ENCODE measurements at regions not wholly inside any gene's neighbourhood (a gene's known extent, or its start where the extent isn't known, plus 50 kb on each side); places are given as distances from the start of the nearest gene placed in this dataset.

- no peaks in the 10 kb centered on the region for H3K27me3 ChIP-seq (replicated peaks; ENCODE audit: control insufficient read depth, insufficient read depth, low read length, poor library complexity, severe bottlenecking)
- no peaks in the 10 kb centered on the region for H3K9me3 ChIP-seq (ENCODE audit: control insufficient read depth, low read length)
- no peak for DNase-seq
- no peaks in the 10 kb centered on the region for H3K36me3 ChIP-seq (ENCODE audit: control insufficient read depth, insufficient read depth, low read length)
- H3K4me3 ChIP-seq (ENCODE audit: insufficient read depth, low read depth, low read length, poor library complexity, severe bottlenecking) = no peak overlapping the region
- no peak overlapping the region for H3K27ac ChIP-seq (ENCODE audit: insufficient read depth, low read length, poor library complexity, severe bottlenecking)
- no peaks in the 10 kb centered on the region for H3K4me1 ChIP-seq (ENCODE audit: control insufficient read depth, insufficient read depth, low read length, poor library complexity, severe bottlenecking)
These were observed 899.2 kb upstream of the WWC1 start for GRCh38 chr5:167392240-167392639.

- H3K27ac ChIP-seq (ENCODE audit: insufficient read depth, low read length, poor library complexity, severe bottlenecking) = no peak overlapping the region
- H3K4me1 ChIP-seq (ENCODE audit: control insufficient read depth, insufficient read depth, low read length, poor library complexity, severe bottlenecking) = no peaks in the 10 kb centered on the region
- no peak overlapping the region for H3K4me3 ChIP-seq (ENCODE audit: insufficient read depth, low read depth, low read length, poor library complexity, severe bottlenecking)
- H3K9me3 ChIP-seq (ENCODE audit: control insufficient read depth, low read length) = no peaks in the 10 kb centered on the region
- DNase-seq = no peak
- no peaks in the 10 kb centered on the region for H3K36me3 ChIP-seq (ENCODE audit: control insufficient read depth, insufficient read depth, low read length)
- H3K27me3 ChIP-seq (replicated peaks; ENCODE audit: control insufficient read depth, insufficient read depth, low read length, poor library complexity, severe bottlenecking) = no peaks in the 10 kb centered on the region
These were observed 898.1 kb upstream of the WWC1 start for GRCh38 chr5:167393358-167393757.

DNA sequence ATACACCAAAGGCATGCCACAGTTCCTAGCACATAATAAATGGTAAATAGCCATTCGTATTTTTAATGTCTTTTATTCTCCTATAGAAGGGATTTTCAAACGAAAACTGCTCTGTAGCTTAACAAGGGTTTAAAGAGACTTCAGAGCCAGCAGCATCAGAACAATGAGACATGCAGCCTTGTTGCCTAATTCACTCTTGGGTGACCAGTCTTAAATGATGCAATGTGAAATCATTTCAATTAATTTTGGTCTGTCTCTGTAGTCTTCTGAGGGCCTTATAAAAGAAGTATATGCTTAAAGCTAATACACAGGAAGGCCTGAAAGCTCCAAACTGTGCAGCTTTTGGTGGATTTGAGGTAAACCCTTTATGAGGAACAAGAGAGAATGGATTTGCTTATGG lies 888.8 kb upstream of the WWC1 start:
- Histone ChIP-seq H3K27ac (ENCODE audit: insufficient read depth, low read length, poor library complexity, severe bottlenecking) (no peak overlapping the region), H3K27me3 (replicated peaks; ENCODE audit: control insufficient read depth, insufficient read depth, low read length, poor library complexity, severe bottlenecking) (no peaks in the 10 kb centered on the region), H3K4me3 (ENCODE audit: insufficient read depth, low read depth, low read length, poor library complexity, severe bottlenecking) (no peak overlapping the region), H3K36me3 (ENCODE audit: control insufficient read depth, insufficient read depth, low read length) (no peaks in the 10 kb centered on the region), H3K4me1 (ENCODE audit: control insufficient read depth, insufficient read depth, low read length, poor library complexity, severe bottlenecking) (no peaks in the 10 kb centered on the region), H3K9me3 (ENCODE audit: control insufficient read depth, low read length) (no peaks in the 10 kb centered on the region)
- DNase-seq = no peak

DNA sequence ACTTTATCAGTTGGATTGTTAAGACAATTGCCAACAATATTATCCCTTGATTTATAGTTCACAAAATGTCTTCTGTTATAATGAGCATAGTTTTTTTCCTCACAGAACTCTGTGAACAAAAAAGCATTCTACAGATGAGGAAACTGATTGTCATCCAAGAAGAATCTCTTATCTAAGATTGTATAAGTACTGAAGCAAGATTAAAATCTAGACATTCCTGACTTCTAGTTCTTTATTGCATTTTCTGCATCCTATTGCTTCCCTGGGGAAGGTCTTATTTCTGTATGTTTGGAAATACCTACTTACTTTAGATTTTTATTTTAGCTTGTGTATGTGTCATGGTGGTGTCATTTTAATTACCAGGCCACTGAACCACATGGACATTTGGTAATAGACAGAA lies 884.9 kb upstream of the WWC1 start:
- Histone ChIP-seq H3K9me3 (ENCODE audit: control insufficient read depth, low read length) (no peaks in the 10 kb centered on the region), H3K27me3 (replicated peaks; ENCODE audit: control insufficient read depth, insufficient read depth, low read length, poor library complexity, severe bottlenecking) (no peaks in the 10 kb centered on the region), H3K36me3 (ENCODE audit: control insufficient read depth, insufficient read depth, low read length) (no peaks in the 10 kb centered on the region), H3K4me1 (ENCODE audit: control insufficient read depth, insufficient read depth, low read length, poor library complexity, severe bottlenecking) (no peaks in the 10 kb centered on the region), H3K4me3 (ENCODE audit: insufficient read depth, low read depth, low read length, poor library complexity, severe bottlenecking) (no peak overlapping the region), H3K27ac (ENCODE audit: insufficient read depth, low read length, poor library complexity, severe bottlenecking) (no peak overlapping the region)
- no peak for DNase-seq

DNA sequence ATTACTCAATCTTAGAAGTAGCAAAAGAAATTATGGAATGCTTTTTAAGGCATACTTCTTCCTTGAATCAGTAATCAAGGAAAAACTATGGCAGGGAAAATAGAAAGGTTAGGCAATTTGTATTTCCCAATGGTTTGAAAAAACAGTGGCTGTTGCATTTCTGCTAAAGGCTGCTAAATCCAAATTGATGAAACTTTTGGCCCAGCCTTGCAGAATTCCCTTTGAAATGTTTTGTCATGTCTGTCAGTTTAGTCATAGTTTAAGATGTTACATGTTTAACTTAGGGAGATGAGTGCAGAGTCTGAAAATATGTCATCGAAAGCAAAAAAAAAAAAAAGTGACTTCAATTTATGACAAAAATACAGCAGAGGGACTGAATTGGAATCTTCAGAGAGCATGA lies 878.9 kb upstream of the WWC1 start:
- Histone ChIP-seq H3K4me3 (ENCODE audit: insufficient read depth, low read depth, low read length, poor library complexity, severe bottlenecking) (no peak overlapping the region), H3K27ac (ENCODE audit: insufficient read depth, low read length, poor library complexity, severe bottlenecking) (no peak overlapping the region), H3K27me3 (replicated peaks; ENCODE audit: control insufficient read depth, insufficient read depth, low read length, poor library complexity, severe bottlenecking) (no peaks in the 10 kb centered on the region), H3K4me1 (ENCODE audit: control insufficient read depth, insufficient read depth, low read length, poor library complexity, severe bottlenecking) (no peaks in the 10 kb centered on the region), H3K36me3 (ENCODE audit: control insufficient read depth, insufficient read depth, low read length) (no peaks in the 10 kb centered on the region), H3K9me3 (ENCODE audit: control insufficient read depth, low read length) (no peaks in the 10 kb centered on the region)
- DNase-seq = no peak

GRCh38 chr5:167413506-167413905 lies 877.9 kb upstream of the WWC1 start:
- no peak for DNase-seq
- Histone ChIP-seq H3K4me3 (ENCODE audit: insufficient read depth, low read depth, low read length, poor library complexity, severe bottlenecking) (no peak overlapping the region), H3K9me3 (ENCODE audit: control insufficient read depth, low read length) (no peaks in the 10 kb centered on the region), H3K4me1 (ENCODE audit: control insufficient read depth, insufficient read depth, low read length, poor library complexity, severe bottlenecking) (no peaks in the 10 kb centered on the region), H3K36me3 (ENCODE audit: control insufficient read depth, insufficient read depth, low read length) (no peaks in the 10 kb centered on the region), H3K27me3 (replicated peaks; ENCODE audit: control insufficient read depth, insufficient read depth, low read length, poor library complexity, severe bottlenecking) (no peaks in the 10 kb centered on the region), H3K27ac (ENCODE audit: insufficient read depth, low read length, poor library complexity, severe bottlenecking) (no peak overlapping the region)

GRCh38 chr5:167414611-167415010 lies 876.8 kb upstream of the WWC1 start:
- H3K4me3 ChIP-seq (ENCODE audit: insufficient read depth, low read depth, low read length, poor library complexity, severe bottlenecking) = no peak overlapping the region
- DNase-seq = no peak
- no peaks in the 10 kb centered on the region for H3K9me3 ChIP-seq (ENCODE audit: control insufficient read depth, low read length)
- H3K27ac ChIP-seq (ENCODE audit: insufficient read depth, low read length, poor library complexity, severe bottlenecking) = no peak overlapping the region
- H3K27me3 ChIP-seq (replicated peaks; ENCODE audit: control insufficient read depth, insufficient read depth, low read length, poor library complexity, severe bottlenecking) = no peaks in the 10 kb centered on the region
- H3K4me1 ChIP-seq (ENCODE audit: control insufficient read depth, insufficient read depth, low read length, poor library complexity, severe bottlenecking) = no peaks in the 10 kb centered on the region
- no peaks in the 10 kb centered on the region for H3K36me3 ChIP-seq (ENCODE audit: control insufficient read depth, insufficient read depth, low read length)

- H3K27ac ChIP-seq (ENCODE audit: insufficient read depth, low read length, poor library complexity, severe bottlenecking) = no peak overlapping the region
- H3K9me3 ChIP-seq (ENCODE audit: control insufficient read depth, low read length) = no peaks in the 10 kb centered on the region
- no peaks in the 10 kb centered on the region for H3K36me3 ChIP-seq (ENCODE audit: control insufficient read depth, insufficient read depth, low read length)
- no peak for DNase-seq
- H3K4me1 ChIP-seq (ENCODE audit: control insufficient read depth, insufficient read depth, low read length, poor library complexity, severe bottlenecking) = no peaks in the 10 kb centered on the region
- H3K27me3 ChIP-seq (replicated peaks; ENCODE audit: control insufficient read depth, insufficient read depth, low read length, poor library complexity, severe bottlenecking) = no peaks in the 10 kb centered on the region
- H3K4me3 ChIP-seq (ENCODE audit: insufficient read depth, low read depth, low read length, poor library complexity, severe bottlenecking) = no peak overlapping the region
These were observed 875.4 kb upstream of the WWC1 start for GRCh38 chr5:167415779-167416746.

- Histone ChIP-seq H3K27me3 (replicated peaks; ENCODE audit: control insufficient read depth, insufficient read depth, low read length, poor library complexity, severe bottlenecking) (no peaks in the 10 kb centered on the region), H3K27ac (ENCODE audit: insufficient read depth, low read length, poor library complexity, severe bottlenecking) (no peak overlapping the region), H3K36me3 (ENCODE audit: control insufficient read depth, insufficient read depth, low read length) (no peaks in the 10 kb centered on the region), H3K4me1 (ENCODE audit: control insufficient read depth, insufficient read depth, low read length, poor library complexity, severe bottlenecking) (no peaks in the 10 kb centered on the region), H3K9me3 (ENCODE audit: control insufficient read depth, low read length) (no peaks in the 10 kb centered on the region), H3K4me3 (ENCODE audit: insufficient read depth, low read depth, low read length, poor library complexity, severe bottlenecking) (no peak overlapping the region)
- no peak for DNase-seq
These were observed 873.8 kb upstream of the WWC1 start for GRCh38 chr5:167417662-167418061.

- Histone ChIP-seq H3K4me3 (ENCODE audit: insufficient read depth, low read depth, low read length, poor library complexity, severe bottlenecking) (no peak overlapping the region), H3K4me1 (ENCODE audit: control insufficient read depth, insufficient read depth, low read length, poor library complexity, severe bottlenecking) (no peaks in the 10 kb centered on the region), H3K9me3 (ENCODE audit: control insufficient read depth, low read length) (no peaks in the 10 kb centered on the region), H3K27me3 (replicated peaks; ENCODE audit: control insufficient read depth, insufficient read depth, low read length, poor library complexity, severe bottlenecking) (no peaks in the 10 kb centered on the region), H3K36me3 (ENCODE audit: control insufficient read depth, insufficient read depth, low read length) (no peaks in the 10 kb centered on the region), H3K27ac (ENCODE audit: insufficient read depth, low read length, poor library complexity, severe bottlenecking) (no peak overlapping the region)
- DNase-seq = no peak
These were observed 866.3 kb upstream of the WWC1 start for GRCh38 chr5:167425161-167425560.

Measured in effector memory CD4-positive, alpha-beta T cell (primary cell).